Choroid plexus epithelial cell (primary cell): ENCODE measurements at regions not wholly inside any gene's neighbourhood (a gene's known extent, or its start where the extent isn't known, plus 50 kb on each side); places are given as distances from the start of the nearest gene placed in this dataset.

ENCODE experiments used
- DNase-seq: peaks from one replicate; pipeline ENCODE4 v3.0.0-alpha.2; 2010; ENCODE audit warnings: low read depth
- H3K4me3 ChIP-seq: 2 replicates; pipeline ENCODE4 v1.5.1; 2011; ENCODE audit warnings: low read depth, mild to moderate bottlenecking, control low read depth, low read length, moderate library complexity
- TF ChIP-seq, protein P1 (sequence below): conservative IDR thresholded peaks from 2 replicates; pipeline ENCODE4 v1.5.1; 2011; ENCODE audit warnings: low read depth, mild to moderate bottlenecking, control low read depth, inconsistent platforms, low read length, moderate library complexity

- TF ChIP-seq, protein P1, sequence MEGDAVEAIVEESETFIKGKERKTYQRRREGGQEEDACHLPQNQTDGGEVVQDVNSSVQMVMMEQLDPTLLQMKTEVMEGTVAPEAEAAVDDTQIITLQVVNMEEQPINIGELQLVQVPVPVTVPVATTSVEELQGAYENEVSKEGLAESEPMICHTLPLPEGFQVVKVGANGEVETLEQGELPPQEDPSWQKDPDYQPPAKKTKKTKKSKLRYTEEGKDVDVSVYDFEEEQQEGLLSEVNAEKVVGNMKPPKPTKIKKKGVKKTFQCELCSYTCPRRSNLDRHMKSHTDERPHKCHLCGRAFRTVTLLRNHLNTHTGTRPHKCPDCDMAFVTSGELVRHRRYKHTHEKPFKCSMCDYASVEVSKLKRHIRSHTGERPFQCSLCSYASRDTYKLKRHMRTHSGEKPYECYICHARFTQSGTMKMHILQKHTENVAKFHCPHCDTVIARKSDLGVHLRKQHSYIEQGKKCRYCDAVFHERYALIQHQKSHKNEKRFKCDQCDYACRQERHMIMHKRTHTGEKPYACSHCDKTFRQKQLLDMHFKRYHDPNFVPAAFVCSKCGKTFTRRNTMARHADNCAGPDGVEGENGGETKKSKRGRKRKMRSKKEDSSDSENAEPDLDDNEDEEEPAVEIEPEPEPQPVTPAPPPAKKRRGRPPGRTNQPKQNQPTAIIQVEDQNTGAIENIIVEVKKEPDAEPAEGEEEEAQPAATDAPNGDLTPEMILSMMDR = no peak
- peak; percentile 38 for DNase-seq
- H3K4me3 ChIP-seq = no peak overlapping the region
Measured at GRCh38 chr4:20612313-20612712, 87.9 kb upstream of the PACRGL start.

- no peak overlapping the region for H3K4me3 ChIP-seq
- TF ChIP-seq, protein P1 = no peak
- DNase-seq = no peak
Measured at GRCh38 chr4:20614816-20615215, 85.4 kb upstream of the PACRGL start.

- DNase-seq = peak; percentile 23
- H3K4me3 ChIP-seq = no peak overlapping the region
- TF ChIP-seq, protein P1 = no peak
Measured at GRCh38 chr4:20615486-20616260, 84.6 kb upstream of the PACRGL start.

DNA sequence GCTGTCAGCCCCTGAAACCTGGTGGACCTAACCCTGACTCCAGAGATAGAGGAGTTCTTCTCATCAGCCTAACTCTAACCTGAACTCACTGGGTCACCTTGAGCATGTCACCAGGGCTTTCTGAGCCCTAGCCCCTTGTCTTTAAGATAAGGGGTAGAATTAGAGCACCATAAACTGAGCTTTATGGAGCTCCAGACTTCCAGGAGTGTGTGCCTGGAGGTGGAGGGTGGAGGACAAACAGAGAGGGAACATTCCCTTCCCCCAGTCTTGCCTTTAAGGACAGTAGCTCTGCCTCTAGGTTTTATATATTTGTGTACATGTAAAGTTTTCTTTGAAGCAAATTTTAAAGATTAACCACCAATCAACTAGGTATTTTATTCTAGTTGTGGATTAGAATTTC is 83.9 kb upstream of the PACRGL start:
- TF ChIP-seq, protein P1 = no peak
- no peak for DNase-seq
- no peak overlapping the region for H3K4me3 ChIP-seq

- no peak for DNase-seq
- TF ChIP-seq, protein P1 = no peak
- H3K4me3 ChIP-seq = no peak overlapping the region
Measured at GRCh38 chr4:20616848-20617247, 83.4 kb upstream of the PACRGL start.

DNA sequence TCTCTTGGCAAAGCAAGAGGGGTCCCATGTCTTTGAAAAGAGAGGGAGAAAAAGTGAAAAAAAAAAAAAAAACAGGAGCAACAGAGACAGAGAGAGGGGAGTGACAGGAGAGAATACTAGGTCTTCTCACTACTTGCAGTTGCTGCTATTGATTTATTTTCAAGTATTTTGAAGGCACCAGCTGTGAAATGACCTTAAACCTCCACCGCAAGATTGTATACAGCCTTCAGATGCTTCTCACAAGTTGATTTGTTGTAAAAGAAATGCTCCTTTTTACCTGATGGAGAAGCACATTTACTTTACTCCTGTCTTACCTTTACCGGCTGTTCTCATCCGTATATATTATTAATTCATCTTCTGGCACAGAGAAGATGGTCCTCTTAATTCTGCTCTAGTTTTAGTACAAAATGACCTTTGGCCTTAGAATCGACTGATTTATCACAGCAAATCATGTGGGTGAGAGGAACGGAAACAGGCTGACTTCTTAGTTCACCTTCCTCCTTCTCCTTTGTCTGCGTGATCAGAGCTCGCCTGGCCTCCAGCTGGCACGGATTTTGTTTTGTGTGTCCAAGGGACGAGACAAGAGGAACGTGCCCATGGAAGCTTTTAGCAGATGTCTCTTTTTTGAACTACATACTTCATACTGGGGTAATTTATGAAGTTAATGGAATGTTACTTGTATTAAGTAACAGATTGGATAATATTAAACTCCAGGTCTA is 82.4 kb upstream of the PACRGL start:
- TF ChIP-seq, protein P1 = no peak
- DNase-seq = peak; percentile 26

More for the DNA sequence above, 82.4 kb upstream of the PACRGL start:
- H3K4me3 ChIP-seq = no peak overlapping the region
